ENCODE measurements at regions not wholly inside any gene's neighbourhood (a gene's known extent, or its start where the extent isn't known, plus 50 kb on each side); places are given as distances from the start of the nearest gene placed in this dataset.

GRCh38 chr2:140057928-140058327 lies 1277.7 kb upstream of the NXPH2 start:
- DNase-seq = no peak

- no peak for DNase-seq
Measured at GRCh38 chr2:140041811-140042210, 1261.6 kb upstream of the NXPH2 start.

- DNase-seq = no peak
Measured at GRCh38 chr2:140041239-140041638, 1261.0 kb upstream of the NXPH2 start.

GRCh38 chr2:140033638-140034037 lies 1253.4 kb upstream of the NXPH2 start:
- DNase-seq = no peak

GRCh38 chr2:140027966-140028365 lies 1247.8 kb upstream of the NXPH2 start:
- no peak for DNase-seq

- DNase-seq = no peak
Measured at GRCh38 chr2:140027320-140027719, 1247.1 kb upstream of the NXPH2 start.

- DNase-seq = no peak
Measured at GRCh38 chr2:140023291-140023690, 1243.1 kb upstream of the NXPH2 start.

- DNase-seq = no peak
Measured at GRCh38 chr2:140018541-140018940, 1238.4 kb upstream of the NXPH2 start.

- no peak for DNase-seq
Measured at GRCh38 chr2:140014204-140014546, 1234.0 kb upstream of the NXPH2 start.

GRCh38 chr2:140013545-140014203 lies 1233.5 kb upstream of the NXPH2 start:
- DNase-seq = no peak

GRCh38 chr2:140011287-140011686 lies 1231.1 kb upstream of the NXPH2 start:
- no peak for DNase-seq

- DNase-seq = no peak
Measured at GRCh38 chr2:140002110-140002509, 1221.9 kb upstream of the NXPH2 start.

GRCh38 chr2:139992711-139993345 lies 1212.6 kb upstream of the NXPH2 start:
- DNase-seq = no peak

- DNase-seq = no peak
Measured at GRCh38 chr2:139992078-139992477, 1211.9 kb upstream of the NXPH2 start.

GRCh38 chr2:139990646-139991335 lies 1210.6 kb upstream of the NXPH2 start:
- no peak for DNase-seq

GRCh38 chr2:139969323-139969722 lies 1189.1 kb upstream of the NXPH2 start:
- DNase-seq = no peak

- no peak for DNase-seq
Measured at GRCh38 chr2:139968588-139968987, 1188.4 kb upstream of the NXPH2 start.

GRCh38 chr2:139967665-139968064 lies 1187.5 kb upstream of the NXPH2 start:
- DNase-seq = no peak

- DNase-seq = no peak
Measured at GRCh38 chr2:139964721-139965440, 1184.7 kb upstream of the NXPH2 start.

GRCh38 chr2:139963863-139964355 lies 1183.7 kb upstream of the NXPH2 start:
- no peak for DNase-seq

GRCh38 chr2:139949242-139949972 lies 1169.2 kb upstream of the NXPH2 start:
- no peak for DNase-seq

- DNase-seq = no peak
Measured at GRCh38 chr2:139946690-139947089, 1166.5 kb upstream of the NXPH2 start.

GRCh38 chr2:139940686-139941085 lies 1160.5 kb upstream of the NXPH2 start:
- no peak for DNase-seq

Measured in kidney glomerular epithelial cell (primary cell).